ENCODE measurements at regions not wholly inside any gene's neighbourhood (a gene's known extent, or its start where the extent isn't known, plus 50 kb on each side); places are given as distances from the start of the nearest gene placed in this dataset.

GRCh38 chr2:144683966-144684365, 164.0 kb upstream of the ZEB2 start:
- Mint-ChIP-seq H3K27me3 (peaks cover 7% of the 10 kb centered on the region), H3K4me1 (ENCODE audit: low read depth) (no peaks in the 10 kb centered on the region), H3K4me3 (no peak overlapping the region), H3K36me3 (no peaks in the 10 kb centered on the region), H3K9me3 (ENCODE audit: low read depth) (no peaks in the 10 kb centered on the region), H3K27ac (no peak overlapping the region)

GRCh38 chr2:144683107-144683753, 163.3 kb upstream of the ZEB2 start:
- Mint-ChIP-seq H3K9me3 (ENCODE audit: low read depth) (no peaks in the 10 kb centered on the region), H3K36me3 (no peaks in the 10 kb centered on the region), H3K4me3 (no peak overlapping the region), H3K27ac (no peak overlapping the region), H3K4me1 (ENCODE audit: low read depth) (no peaks in the 10 kb centered on the region), H3K27me3 (peaks cover 7% of the 10 kb centered on the region)

GRCh38 chr2:144682248-144682647, 162.3 kb upstream of the ZEB2 start:
- Mint-ChIP-seq H3K4me1 (ENCODE audit: low read depth) (no peaks in the 10 kb centered on the region), H3K27me3 (peaks cover 5% of the 10 kb centered on the region), H3K36me3 (no peaks in the 10 kb centered on the region), H3K9me3 (ENCODE audit: low read depth) (no peaks in the 10 kb centered on the region), H3K27ac (no peak overlapping the region), H3K4me3 (no peak overlapping the region)

- H3K27me3 Mint-ChIP-seq = peaks cover 5% of the 10 kb centered on the region
- no peak overlapping the region for H3K4me3 Mint-ChIP-seq
- no peaks in the 10 kb centered on the region for H3K4me1 Mint-ChIP-seq (ENCODE audit: low read depth)
- H3K9me3 Mint-ChIP-seq (ENCODE audit: low read depth) = no peaks in the 10 kb centered on the region
- no peak overlapping the region for H3K27ac Mint-ChIP-seq
- H3K36me3 Mint-ChIP-seq = no peaks in the 10 kb centered on the region
Observed at GRCh38 chr2:144681389-144681788, 161.5 kb upstream of the ZEB2 start.

- H3K27ac Mint-ChIP-seq = no peak overlapping the region
- H3K36me3 Mint-ChIP-seq = no peaks in the 10 kb centered on the region
- no peaks in the 10 kb centered on the region for H3K27me3 Mint-ChIP-seq
- no peaks in the 10 kb centered on the region for H3K4me1 Mint-ChIP-seq (ENCODE audit: low read depth)
- no peaks in the 10 kb centered on the region for H3K9me3 Mint-ChIP-seq (ENCODE audit: low read depth)
- no peak overlapping the region for H3K4me3 Mint-ChIP-seq
Observed at GRCh38 chr2:144679942-144680341, 160.0 kb upstream of the ZEB2 start.

GRCh38 chr2:144678736-144679135, 158.8 kb upstream of the ZEB2 start:
- Mint-ChIP-seq H3K9me3 (ENCODE audit: low read depth) (no peaks in the 10 kb centered on the region), H3K4me3 (no peak overlapping the region), H3K36me3 (no peaks in the 10 kb centered on the region), H3K4me1 (ENCODE audit: low read depth) (no peaks in the 10 kb centered on the region), H3K27ac (no peak overlapping the region), H3K27me3 (no peaks in the 10 kb centered on the region)

- Mint-ChIP-seq H3K4me3 (no peak overlapping the region), H3K9me3 (ENCODE audit: low read depth) (no peaks in the 10 kb centered on the region), H3K27me3 (no peaks in the 10 kb centered on the region), H3K27ac (no peak overlapping the region), H3K4me1 (ENCODE audit: low read depth) (no peaks in the 10 kb centered on the region), H3K36me3 (no peaks in the 10 kb centered on the region)
Observed at GRCh38 chr2:144675731-144676130, 155.8 kb upstream of the ZEB2 start.

GRCh38 chr2:144675331-144675730, 155.4 kb upstream of the ZEB2 start:
- Mint-ChIP-seq H3K4me1 (ENCODE audit: low read depth) (no peaks in the 10 kb centered on the region), H3K9me3 (ENCODE audit: low read depth) (no peaks in the 10 kb centered on the region), H3K27me3 (no peaks in the 10 kb centered on the region), H3K36me3 (no peaks in the 10 kb centered on the region), H3K4me3 (no peak overlapping the region), H3K27ac (no peak overlapping the region)

GRCh38 chr2:144674071-144674470, 154.2 kb upstream of the ZEB2 start:
- H3K9me3 Mint-ChIP-seq (ENCODE audit: low read depth) = no peaks in the 10 kb centered on the region
- no peaks in the 10 kb centered on the region for H3K36me3 Mint-ChIP-seq
- no peak overlapping the region for H3K27ac Mint-ChIP-seq
- H3K4me3 Mint-ChIP-seq = no peak overlapping the region
- no peaks in the 10 kb centered on the region for H3K4me1 Mint-ChIP-seq (ENCODE audit: low read depth)
- H3K27me3 Mint-ChIP-seq = no peaks in the 10 kb centered on the region

- H3K27ac Mint-ChIP-seq = no peak overlapping the region
- no peaks in the 10 kb centered on the region for H3K4me1 Mint-ChIP-seq (ENCODE audit: low read depth)
- no peaks in the 10 kb centered on the region for H3K36me3 Mint-ChIP-seq
Observed at GRCh38 chr2:144673456-144673855, 153.5 kb upstream of the ZEB2 start.

GRCh38 chr2:144671695-144672455, 152.0 kb upstream of the ZEB2 start:
- Mint-ChIP-seq H3K4me1 (ENCODE audit: low read depth) (no peaks in the 10 kb centered on the region), H3K27ac (no peak overlapping the region), H3K27me3 (no peaks in the 10 kb centered on the region), H3K9me3 (ENCODE audit: low read depth) (no peaks in the 10 kb centered on the region), H3K4me3 (no peak overlapping the region), H3K36me3 (no peaks in the 10 kb centered on the region)

More at GRCh38 chr2:144673456-144673855, 153.5 kb upstream of the ZEB2 start:
- Mint-ChIP-seq H3K27me3 (no peaks in the 10 kb centered on the region), H3K9me3 (ENCODE audit: low read depth) (no peaks in the 10 kb centered on the region), H3K4me3 (no peak overlapping the region)

- Mint-ChIP-seq H3K27ac (no peak overlapping the region), H3K4me3 (no peak overlapping the region), H3K36me3 (no peaks in the 10 kb centered on the region), H3K4me1 (ENCODE audit: low read depth) (no peaks in the 10 kb centered on the region), H3K9me3 (ENCODE audit: low read depth) (no peaks in the 10 kb centered on the region), H3K27me3 (no peaks in the 10 kb centered on the region)
Observed at GRCh38 chr2:144670738-144671137, 150.8 kb upstream of the ZEB2 start.

GRCh38 chr2:144670080-144670479, 150.2 kb upstream of the ZEB2 start:
- no peaks in the 10 kb centered on the region for H3K9me3 Mint-ChIP-seq (ENCODE audit: low read depth)
- no peaks in the 10 kb centered on the region for H3K4me1 Mint-ChIP-seq (ENCODE audit: low read depth)
- H3K4me3 Mint-ChIP-seq = no peak overlapping the region
- H3K36me3 Mint-ChIP-seq = no peaks in the 10 kb centered on the region
- no peak overlapping the region for H3K27ac Mint-ChIP-seq
- no peaks in the 10 kb centered on the region for H3K27me3 Mint-ChIP-seq

GRCh38 chr2:144669196-144669987, 149.5 kb upstream of the ZEB2 start:
- peaks cover 1% of the 10 kb centered on the region for H3K27me3 Mint-ChIP-seq
- H3K36me3 Mint-ChIP-seq = no peaks in the 10 kb centered on the region
- H3K4me1 Mint-ChIP-seq (ENCODE audit: low read depth) = no peaks in the 10 kb centered on the region
- H3K4me3 Mint-ChIP-seq = no peak overlapping the region
- no peaks in the 10 kb centered on the region for H3K9me3 Mint-ChIP-seq (ENCODE audit: low read depth)
- no peak overlapping the region for H3K27ac Mint-ChIP-seq

GRCh38 chr2:144668493-144669110, 148.7 kb upstream of the ZEB2 start:
- Mint-ChIP-seq H3K27me3 (peaks cover 1% of the 10 kb centered on the region), H3K4me1 (ENCODE audit: low read depth) (no peaks in the 10 kb centered on the region), H3K27ac (no peak overlapping the region), H3K9me3 (ENCODE audit: low read depth) (no peaks in the 10 kb centered on the region), H3K4me3 (no peak overlapping the region), H3K36me3 (no peaks in the 10 kb centered on the region)

Measured in activated naive CD8-positive, alpha-beta T cell (primary cell).